HEK293 (cell line): ENCODE measurements at regions not wholly inside any gene's neighbourhood (a gene's known extent, or its start where the extent isn't known, plus 50 kb on each side); places are given as distances from the start of the nearest gene placed in this dataset.

ENCODE experiments used
- CTCF ChIA-PET: fragments of 350-600 bp; formaldehyde crosslinking; extraction: SDS; loops from one replicate; lab custom pipeline; 2021; ENCODE audit warnings: antibody characterized with exemption; lab: Yijun Ruan, JAX
- POLR2A ChIA-PET: fragments of 300-600 bp; formaldehyde crosslinking; extraction: SDS; loops from one replicate; lab custom pipeline; 2020; ENCODE audit warnings: antibody characterized with exemption, inconsistent platforms; lab: Yijun Ruan, JAX
- H3K27ac ChIP-seq: fragments of 200-500 bp; sonication (Bioruptor generic); 2 replicates; pipeline ENCODE4 v1.5.1; 2014; ENCODE audit warnings: low read depth, low read length, control low read depth, inconsistent platforms; ENCODE audit errors: extremely low read depth
- H3K36me3 ChIP-seq, 2 experiments: fragments of 200-500 bp in 1 of 2; sonication (Bioruptor generic) in 1 of 2; 1 replicate in 1 of 2; 2 replicates in 1 of 2; pipeline ENCODE4 v1.5.1; 2014 to 2017; ENCODE audit warnings: inconsistent platforms in 2 of 2, low read length in 2 of 2; ENCODE audit not compliant: control insufficient read depth in 2 of 2, insufficient read depth in 1 of 2
- H3K4me1 ChIP-seq: fragments of 200-500 bp; sonication (Bioruptor generic); 2 replicates; pipeline ENCODE4 v1.5.1; 2014; ENCODE audit warnings: mild to moderate bottlenecking, low read length, inconsistent platforms; ENCODE audit not compliant: control insufficient read depth, insufficient read depth
- H3K4me3 ChIP-seq: 2 replicates; pipeline ENCODE4 v1.5.1; 2011; ENCODE audit warnings: low read depth, mild to moderate bottlenecking, control low read depth, low read length, moderate library complexity
- H3K9me3 ChIP-seq: fragments of 200-500 bp; sonication (Bioruptor generic); 2 replicates; pipeline ENCODE4 v1.5.1; 2014; ENCODE audit warnings: low read depth, low read length, inconsistent platforms; ENCODE audit not compliant: control insufficient read depth, insufficient read depth
- EGR2 ChIP-seq: fragments of 450-650 bp; formaldehyde crosslinking; IDR thresholded peaks from 2 replicates; pipeline ENCODE4 v1.5.1; 2016; ENCODE audit warnings: low read depth, missing biosample characterization, missing genetic modification characterization
- HOXC10 ChIP-seq: sonication (generic); formaldehyde crosslinking; IDR thresholded peaks from 2 replicates; pipeline ENCODE4 v1.8.1; 2023; ENCODE audit warnings: mild to moderate bottlenecking, missing genetic modification reagents
- IKZF3 ChIP-seq: fragments of 450-650 bp; IDR thresholded peaks from 2 replicates; pipeline ENCODE4 v1.5.0; 2018; ENCODE audit warnings: missing biosample characterization, mild to moderate bottlenecking, missing genetic modification characterization, moderate library complexity
- KLF1 ChIP-seq: fragments of 450-650 bp; formaldehyde crosslinking; IDR thresholded peaks from 2 replicates; pipeline ENCODE4 v1.5.1; 2016; ENCODE audit warnings: missing biosample characterization, missing genetic modification characterization
- KLF10 ChIP-seq: fragments of 450-650 bp; IDR thresholded peaks from 2 replicates; pipeline ENCODE4 v1.5.1; 2018; ENCODE audit warnings: missing biosample characterization, mild to moderate bottlenecking, missing genetic modification characterization
- OSR2 ChIP-seq: fragments of 450-650 bp; formaldehyde crosslinking; IDR thresholded peaks from 2 replicates; pipeline ENCODE4 v1.5.1; 2016; ENCODE audit warnings: missing biosample characterization, missing genetic modification characterization
- ZBTB26 ChIP-seq: fragments of 450-650 bp; formaldehyde crosslinking; optimal IDR thresholded peaks from 2 replicates; pipeline ENCODE3; 2016; ENCODE audit warnings: missing biosample characterization, mild to moderate bottlenecking, missing genetic modification characterization
- ZBTB8A ChIP-seq: fragments of 450-650 bp; formaldehyde crosslinking; IDR thresholded peaks from 2 replicates; pipeline ENCODE4 v1.5.1; 2016; ENCODE audit warnings: missing biosample characterization, missing genetic modification characterization
- ZEB2 ChIP-seq: fragments of 450-650 bp; formaldehyde crosslinking; IDR thresholded peaks from 2 replicates; pipeline ENCODE4 v1.5.1; 2016; ENCODE audit warnings: missing biosample characterization, missing genetic modification characterization
- ZFP69B ChIP-seq: fragments of 450-650 bp; formaldehyde crosslinking; IDR thresholded peaks from 2 replicates; pipeline ENCODE4 v1.5.1; 2016; ENCODE audit warnings: missing biosample characterization, missing genetic modification characterization
- ZNF112 ChIP-seq: fragments of 450-650 bp; formaldehyde crosslinking; IDR thresholded peaks from 2 replicates; pipeline ENCODE4 v1.5.0; 2017; ENCODE audit warnings: missing biosample characterization, missing genetic modification characterization
- ZNF138 ChIP-seq: fragments of 450-650 bp; formaldehyde crosslinking; IDR thresholded peaks from 2 replicates; pipeline ENCODE4 v1.5.1; 2016; ENCODE audit warnings: missing biosample characterization, missing genetic modification characterization, borderline replicate concordance
- ZNF184 ChIP-seq: fragments of 450-650 bp; IDR thresholded peaks from 2 replicates; pipeline ENCODE4 v1.5.1; 2018; ENCODE audit warnings: missing biosample characterization, mild to moderate bottlenecking, missing genetic modification characterization
- ZNF23 ChIP-seq: fragments of 450-650 bp; formaldehyde crosslinking; IDR thresholded peaks from 2 replicates; pipeline ENCODE4 v1.5.1; 2016; ENCODE audit warnings: missing biosample characterization, missing genetic modification characterization, borderline replicate concordance
- ZNF24 ChIP-seq: fragments of 450-650 bp; formaldehyde crosslinking; IDR thresholded peaks from 2 replicates; pipeline ENCODE4 v1.5.1; 2016; ENCODE audit warnings: missing biosample characterization, missing genetic modification characterization
- ZNF274 ChIP-seq, 2 experiments: fragments of 200-500 bp in 1 of 2; fragments of 450-650 bp in 1 of 2; sonication (Bioruptor generic) in 1 of 2; formaldehyde crosslinking in 1 of 2; IDR thresholded peaks; 2 replicates each; pipeline versions ENCODE4 v1.5.1 to v1.6.1; 2014 to 2016; ENCODE audit warnings: borderline replicate concordance in 1 of 2, inconsistent platforms in 1 of 2, low read length in 1 of 2, missing biosample characterization in 1 of 2, missing genetic modification characterization in 1 of 2
- ZNF394 ChIP-seq: fragments of 450-650 bp; formaldehyde crosslinking; IDR thresholded peaks from 2 replicates; pipeline ENCODE4 v1.5.1; 2016; ENCODE audit warnings: missing biosample characterization, missing genetic modification characterization, mild to moderate bottlenecking, moderate library complexity, borderline replicate concordance
- ZNF423 ChIP-seq: fragments of 450-650 bp; formaldehyde crosslinking; IDR thresholded peaks from 2 replicates; pipeline ENCODE4 v1.5.1; 2016; ENCODE audit warnings: missing biosample characterization, missing genetic modification characterization
- ZNF473 ChIP-seq: fragments of 450-650 bp; formaldehyde crosslinking; IDR thresholded peaks from 2 replicates; pipeline ENCODE4 v1.5.1; 2017; ENCODE audit warnings: missing biosample characterization, missing genetic modification characterization
- ZNF510 ChIP-seq: fragments of 450-650 bp; formaldehyde crosslinking; IDR thresholded peaks from 2 replicates; pipeline ENCODE4 v1.5.1; 2018; ENCODE audit warnings: mild to moderate bottlenecking, missing genetic modification characterization, missing biosample characterization; ENCODE audit not compliant: insufficient replicate concordance
- ZSCAN30 ChIP-seq: fragments of 450-650 bp; IDR thresholded peaks from 2 replicates; pipeline ENCODE4 v1.5.1; 2018; ENCODE audit warnings: missing biosample characterization, mild to moderate bottlenecking, missing genetic modification characterization, moderate library complexity
- TF ChIP-seq, protein P1 (sequence below): fragments of 450-650 bp; formaldehyde crosslinking; IDR thresholded peaks from 2 replicates; pipeline ENCODE4 v1.5.1; 2016; ENCODE audit warnings: missing biosample characterization, missing genetic modification characterization

DNA sequence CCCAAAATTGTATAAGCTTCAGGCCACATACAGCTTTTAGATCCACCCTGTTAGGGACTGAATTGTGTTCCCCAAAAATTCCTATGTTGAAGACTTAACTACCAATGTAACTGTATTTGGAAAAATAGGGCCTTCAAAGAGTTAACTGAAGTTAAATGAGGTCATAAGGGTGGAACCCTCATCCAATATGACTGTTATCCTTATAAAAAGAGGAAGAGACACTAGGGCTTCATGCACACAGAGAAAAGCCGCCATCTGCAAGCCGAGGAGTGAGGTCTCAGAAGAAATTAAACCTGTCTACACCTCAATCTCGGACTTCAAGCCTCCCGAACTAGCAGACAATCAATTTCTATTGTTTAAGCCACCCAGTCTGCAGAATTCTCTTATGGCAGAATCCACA lies 317.9 kb upstream of the NFE2L3 start:
- POLR2A ChIA-PET, result no interaction called here
- H3K27ac ChIP-seq, result no peak overlapping the region
- CTCF ChIA-PET, result interaction anchor here (0.6 kb wide), 2 partner anchors 13 to 288 kb away, joined by 3 read pairs; no protein-coding TSS in a partner anchor
- H3K4me1 ChIP-seq, result peaks cover 19% of the 10 kb centered on the region
- no peak for TF ChIP-seq ZNF112 (tag by site-specific recombination)
- no peak for TF ChIP-seq ZNF473 (tag by site-specific recombination)
- TF ChIP-seq IKZF3, result no peak
- TF ChIP-seq ZNF423, result no peak
- no peak for TF ChIP-seq ZNF138 (tag by site-specific recombination)
- TF ChIP-seq KLF10 (tag by site-specific recombination), result no peak
- TF ChIP-seq ZSCAN30 (tag by site-specific recombination), result no peak
- TF ChIP-seq ZNF510 (tag by site-specific recombination), result no peak
- no peak for TF ChIP-seq ZBTB26 (tag by site-specific recombination)
- no peaks in the 10 kb centered on the region for H3K36me3 ChIP-seq
- no peak overlapping the region for H3K4me3 ChIP-seq
- H3K9me3 ChIP-seq, result no peaks in the 10 kb centered on the region

- ChIA-PET POLR2A (interaction anchor here (0.6 kb wide), 1 partner anchor 464 kb away, joined by 3 read pairs; no protein-coding TSS in a partner anchor), CTCF (interaction anchor here (0.6 to 1.4 kb wide), 5 partner anchors 12 to 60 kb away, joined by 3 to 4 read pairs (median 3); no protein-coding TSS in a partner anchor)
- no peak overlapping the region for H3K4me3 ChIP-seq
- no peak overlapping the region for H3K27ac ChIP-seq
- H3K9me3 ChIP-seq, result no peaks in the 10 kb centered on the region
- no peaks in the 10 kb centered on the region for H3K36me3 ChIP-seq
- H3K4me1 ChIP-seq, result peaks cover 18% of the 10 kb centered on the region
- no peak for TF ChIP-seq ZNF24 (tag by site-specific recombination)
- no peak for TF ChIP-seq ZNF184 (tag by site-specific recombination)
- TF ChIP-seq, protein P1, sequence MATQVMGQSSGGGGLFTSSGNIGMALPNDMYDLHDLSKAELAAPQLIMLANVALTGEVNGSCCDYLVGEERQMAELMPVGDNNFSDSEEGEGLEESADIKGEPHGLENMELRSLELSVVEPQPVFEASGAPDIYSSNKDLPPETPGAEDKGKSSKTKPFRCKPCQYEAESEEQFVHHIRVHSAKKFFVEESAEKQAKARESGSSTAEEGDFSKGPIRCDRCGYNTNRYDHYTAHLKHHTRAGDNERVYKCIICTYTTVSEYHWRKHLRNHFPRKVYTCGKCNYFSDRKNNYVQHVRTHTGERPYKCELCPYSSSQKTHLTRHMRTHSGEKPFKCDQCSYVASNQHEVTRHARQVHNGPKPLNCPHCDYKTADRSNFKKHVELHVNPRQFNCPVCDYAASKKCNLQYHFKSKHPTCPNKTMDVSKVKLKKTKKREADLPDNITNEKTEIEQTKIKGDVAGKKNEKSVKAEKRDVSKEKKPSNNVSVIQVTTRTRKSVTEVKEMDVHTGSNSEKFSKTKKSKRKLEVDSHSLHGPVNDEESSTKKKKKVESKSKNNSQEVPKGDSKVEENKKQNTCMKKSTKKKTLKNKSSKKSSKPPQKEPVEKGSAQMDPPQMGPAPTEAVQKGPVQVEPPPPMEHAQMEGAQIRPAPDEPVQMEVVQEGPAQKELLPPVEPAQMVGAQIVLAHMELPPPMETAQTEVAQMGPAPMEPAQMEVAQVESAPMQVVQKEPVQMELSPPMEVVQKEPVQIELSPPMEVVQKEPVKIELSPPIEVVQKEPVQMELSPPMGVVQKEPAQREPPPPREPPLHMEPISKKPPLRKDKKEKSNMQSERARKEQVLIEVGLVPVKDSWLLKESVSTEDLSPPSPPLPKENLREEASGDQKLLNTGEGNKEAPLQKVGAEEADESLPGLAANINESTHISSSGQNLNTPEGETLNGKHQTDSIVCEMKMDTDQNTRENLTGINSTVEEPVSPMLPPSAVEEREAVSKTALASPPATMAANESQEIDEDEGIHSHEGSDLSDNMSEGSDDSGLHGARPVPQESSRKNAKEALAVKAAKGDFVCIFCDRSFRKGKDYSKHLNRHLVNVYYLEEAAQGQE (tag by site-specific recombination), result no peak
- TF ChIP-seq EGR2 (tag by site-specific recombination), result no peak
- no peak for TF ChIP-seq ZEB2 (tag by site-specific recombination)
- TF ChIP-seq ZNF274 (IDR thresholded peaks at IDR 0.05; ENCODE audit: low read length), result no peak
- TF ChIP-seq ZNF274 (tag by site-specific recombination; IDR thresholded peaks at IDR 0.05; ENCODE audit: borderline replicate concordance), result no peak
- no peak for TF ChIP-seq KLF1 (tag by site-specific recombination)
- TF ChIP-seq OSR2 (tag by site-specific recombination), result no peak
- TF ChIP-seq ZNF23 (tag by site-specific recombination), result no peak
- TF ChIP-seq ZBTB8A (tag by site-specific recombination), result no peak
- TF ChIP-seq ZNF394 (tag by site-specific recombination), result no peak
- no peak for TF ChIP-seq HOXC10 (CRISPR knock-in tag)
- TF ChIP-seq ZFP69B (tag by site-specific recombination), result no peak
These were observed 316.8 kb upstream of the NFE2L3 start for GRCh38 chr7:25835197-25835596.
